ENCODE measurements at regions not wholly inside any gene's neighbourhood (a gene's known extent, or its start where the extent isn't known, plus 50 kb on each side); places are given as distances from the start of the nearest gene placed in this dataset.

- H4K20me1 ChIP-seq (ENCODE audit: insufficient read depth, low read length) = no peaks in the 10 kb centered on the region
- TF ChIP-seq EZH2phosphoT487 (IDR thresholded peaks at IDR 0.05; ENCODE audit: low read depth) = no peak
- H3K36me3 ChIP-seq (replicated peaks; ENCODE audit: low read depth, low read length) = no peaks in the 10 kb centered on the region
- H3K9me3 ChIP-seq (ENCODE audit: insufficient read depth, low read length) = no peaks in the 10 kb centered on the region
- H3K27ac ChIP-seq (ENCODE audit: low read length) = no peak overlapping the region
- peaks cover 6% of the 10 kb centered on the region; the same call in 1 of the 2 replicates for H3K4me1 ChIP-seq (ENCODE audit: low read length)
- H3K4me2 ChIP-seq (ENCODE audit: low read length) = no peak overlapping the region
- no peaks in the 10 kb centered on the region for H3K27me3 ChIP-seq (ENCODE audit: low read depth, low read length)
- H3K79me2 ChIP-seq (ENCODE audit: low read length) = no peaks in the 10 kb centered on the region
- H3K4me3 ChIP-seq (ENCODE audit: low read length) = no peak overlapping the region
- no peak overlapping the region for H3K9ac ChIP-seq (ENCODE audit: low read length)
- H2AFZ ChIP-seq (ENCODE audit: low read depth, low read length) = no peak overlapping the region
Measured at GRCh38 chr1:55280731-55281130, 65.6 kb upstream of the USP24 start.

GRCh38 chr1:55279627-55280026 lies 64.5 kb upstream of the USP24 start:
- Histone ChIP-seq H3K36me3 (replicated peaks; ENCODE audit: low read depth, low read length) (no peaks in the 10 kb centered on the region), H3K4me1 (ENCODE audit: low read length) (peaks cover 6% of the 10 kb centered on the region; the same call in 1 of the 2 replicates), H3K27ac (ENCODE audit: low read length) (no peak overlapping the region), H3K79me2 (ENCODE audit: low read length) (no peaks in the 10 kb centered on the region), H3K9me3 (ENCODE audit: insufficient read depth, low read length) (no peaks in the 10 kb centered on the region), H4K20me1 (ENCODE audit: insufficient read depth, low read length) (no peaks in the 10 kb centered on the region), H2AFZ (ENCODE audit: low read depth, low read length) (no peak overlapping the region), H3K27me3 (ENCODE audit: low read depth, low read length) (no peaks in the 10 kb centered on the region), H3K4me2 (ENCODE audit: low read length) (no peak overlapping the region), H3K9ac (ENCODE audit: low read length) (no peak overlapping the region), H3K4me3 (ENCODE audit: low read length) (no peak overlapping the region)
- TF ChIP-seq EZH2phosphoT487 (IDR thresholded peaks at IDR 0.05; ENCODE audit: low read depth) = no peak
- no peak for TF ChIP-seq CTCF (IDR thresholded peaks at IDR 0.05; ENCODE audit: low read depth, low read length)

- H3K9me3 ChIP-seq (ENCODE audit: insufficient read depth, low read length) = no peaks in the 10 kb centered on the region
- H3K9ac ChIP-seq (ENCODE audit: low read length) = no peak overlapping the region
- no peak overlapping the region for H2AFZ ChIP-seq (ENCODE audit: low read depth, low read length)
- H3K27me3 ChIP-seq (ENCODE audit: low read depth, low read length) = no peaks in the 10 kb centered on the region
- H3K27ac ChIP-seq (ENCODE audit: low read length) = no peak overlapping the region
- H4K20me1 ChIP-seq (ENCODE audit: insufficient read depth, low read length) = no peaks in the 10 kb centered on the region
- H3K4me3 ChIP-seq (ENCODE audit: low read length) = no peak overlapping the region
- H3K4me1 ChIP-seq (ENCODE audit: low read length) = peaks cover 6% of the 10 kb centered on the region; the same call in 1 of the 2 replicates
- H3K4me2 ChIP-seq (ENCODE audit: low read length) = no peak overlapping the region
- TF ChIP-seq CTCF (IDR thresholded peaks at IDR 0.05; ENCODE audit: low read depth, low read length) (no peak), EZH2phosphoT487 (IDR thresholded peaks at IDR 0.05; ENCODE audit: low read depth) (no peak)
- no peaks in the 10 kb centered on the region for H3K79me2 ChIP-seq (ENCODE audit: low read length)
- H3K36me3 ChIP-seq (replicated peaks; ENCODE audit: low read depth, low read length) = no peaks in the 10 kb centered on the region
Measured at GRCh38 chr1:55278378-55278777, 63.2 kb upstream of the USP24 start.

- Histone ChIP-seq H3K9me3 (ENCODE audit: insufficient read depth, low read length) (no peaks in the 10 kb centered on the region), H3K79me2 (ENCODE audit: low read length) (no peaks in the 10 kb centered on the region), H3K4me1 (ENCODE audit: low read length) (peaks cover 6% of the 10 kb centered on the region; the same call in 1 of the 2 replicates), H3K4me2 (ENCODE audit: low read length) (peak overlapping the region; percentile 68), H3K36me3 (replicated peaks; ENCODE audit: low read depth, low read length) (no peaks in the 10 kb centered on the region), H3K27me3 (ENCODE audit: low read depth, low read length) (no peaks in the 10 kb centered on the region), H2AFZ (ENCODE audit: low read depth, low read length) (no peak overlapping the region), H4K20me1 (ENCODE audit: insufficient read depth, low read length) (no peaks in the 10 kb centered on the region), H3K4me3 (ENCODE audit: low read length) (peak overlapping the region; percentile 42; the same call in 1 of the 2 replicates), H3K27ac (ENCODE audit: low read length) (no peak overlapping the region), H3K9ac (ENCODE audit: low read length) (no peak overlapping the region)
- TF ChIP-seq EZH2phosphoT487 (IDR thresholded peaks at IDR 0.05; ENCODE audit: low read depth) (no peak), CTCF (IDR thresholded peaks at IDR 0.05; ENCODE audit: low read depth, low read length) (peak; percentile 60)
Measured at GRCh38 chr1:55277377-55278130, 62.4 kb upstream of the USP24 start.

All from OCI-LY3 (cell line).